GM23248 (cell line): ENCODE measurements at regions not wholly inside any gene's neighbourhood (a gene's known extent, or its start where the extent isn't known, plus 50 kb on each side); places are given as distances from the start of the nearest gene placed in this dataset.

ENCODE experiments used
- DNase-seq: peaks from one replicate; pipeline ENCODE4 v3.0.0-alpha.2; 2015
- H2AFZ ChIP-seq: fragments of 200-600 bp; sonication (generic); 2 replicates; pipeline ENCODE4 v1.6.1; 2016; ENCODE audit warnings: antibody characterized with exemption
- H3F3A ChIP-seq: fragments of 200-600 bp; sonication (generic); 2 replicates; pipeline ENCODE4 v1.6.1; 2016; ENCODE audit warnings: mild to moderate bottlenecking, antibody characterized with exemption, mixed run types; ENCODE audit not compliant: insufficient read depth
- H3K27ac ChIP-seq: fragments of 200-600 bp; sonication (generic); 2 replicates; pipeline ENCODE4 v1.5.1; 2016; ENCODE audit warnings: mild to moderate bottlenecking
- H3K27me3 ChIP-seq: fragments of 200-600 bp; sonication (generic); replicated peaks from 2 replicates; pipeline ENCODE4 v1.6.1; 2016; ENCODE audit warnings: mild to moderate bottlenecking; ENCODE audit not compliant: insufficient read depth
- H3K36me3 ChIP-seq: fragments of 200-600 bp; sonication (generic); 2 replicates; pipeline ENCODE4 v1.6.1; 2016; ENCODE audit warnings: low read depth, mild to moderate bottlenecking
- H3K4me1 ChIP-seq: fragments of 200-600 bp; sonication (generic); 2 replicates; pipeline ENCODE4 v1.6.1; 2016; ENCODE audit warnings: mild to moderate bottlenecking; ENCODE audit not compliant: insufficient read depth
- H3K4me2 ChIP-seq: fragments of 200-600 bp; sonication (generic); one replicate; pipeline ENCODE4 v1.6.1; 2016; ENCODE audit warnings: mild to moderate bottlenecking; ENCODE audit not compliant: unreplicated experiment
- H3K4me3 ChIP-seq: fragments of 200-600 bp; sonication (generic); 2 replicates; pipeline ENCODE4 v1.5.1; 2016; ENCODE audit warnings: mild to moderate bottlenecking
- H3K79me2 ChIP-seq: fragments of 200-600 bp; sonication (generic); 2 replicates; pipeline ENCODE4 v1.6.1; 2016; ENCODE audit warnings: mild to moderate bottlenecking; ENCODE audit not compliant: insufficient read depth
- H3K9ac ChIP-seq: fragments of 200-600 bp; sonication (generic); 2 replicates; pipeline ENCODE4 v1.6.1; 2016; ENCODE audit warnings: mild to moderate bottlenecking
- H3K9me2 ChIP-seq: fragments of 200-600 bp; sonication (generic); 2 replicates; pipeline ENCODE4 v1.6.1; 2016; ENCODE audit warnings: mixed run types, mild to moderate bottlenecking, moderate library complexity; ENCODE audit not compliant: insufficient read depth
- H3K9me3 ChIP-seq: fragments of 200-600 bp; sonication (generic); one replicate; pipeline ENCODE4 v1.6.1; 2017; ENCODE audit warnings: low read depth
- H4K20me1 ChIP-seq: fragments of 200-600 bp; sonication (generic); 2 replicates; pipeline ENCODE4 v1.6.0; 2016; ENCODE audit not compliant: insufficient read depth
- EZH2 ChIP-seq: fragments of 200-600 bp; sonication (generic); IDR thresholded peaks from 2 replicates; pipeline ENCODE4 v1.6.1; 2018; ENCODE audit warnings: antibody characterized with exemption, mild to moderate bottlenecking; ENCODE audit not compliant: insufficient read depth, poor library complexity, severe bottlenecking
- EZH2phosphoT487 ChIP-seq: fragments of 200-600 bp; sonication (generic); IDR thresholded peaks from 2 replicates; pipeline ENCODE4 v1.6.1; 2018; ENCODE audit warnings: antibody characterized with exemption, moderate library complexity, mild to moderate bottlenecking, low read depth; ENCODE audit not compliant: insufficient read depth
- WGBS, 2 experiments: methylation state at CpG; one replicate each; pipeline ENCODE4 v1.1.6; 2015 to 2017; ENCODE audit warnings: low lambda C conversion rate in 2 of 2, low coverage in 1 of 2; ENCODE audit errors: missing lambda C conversion rate in 2 of 2; 5-methylcytosine and 5-hydroxymethylcytosine counted together
- in situ Hi-C: fragments of 300-500 bp; cut with MboI; formaldehyde crosslinking; loops from 2 replicates; pipeline ENCODE4 v1.15.0; 2020

DNA sequence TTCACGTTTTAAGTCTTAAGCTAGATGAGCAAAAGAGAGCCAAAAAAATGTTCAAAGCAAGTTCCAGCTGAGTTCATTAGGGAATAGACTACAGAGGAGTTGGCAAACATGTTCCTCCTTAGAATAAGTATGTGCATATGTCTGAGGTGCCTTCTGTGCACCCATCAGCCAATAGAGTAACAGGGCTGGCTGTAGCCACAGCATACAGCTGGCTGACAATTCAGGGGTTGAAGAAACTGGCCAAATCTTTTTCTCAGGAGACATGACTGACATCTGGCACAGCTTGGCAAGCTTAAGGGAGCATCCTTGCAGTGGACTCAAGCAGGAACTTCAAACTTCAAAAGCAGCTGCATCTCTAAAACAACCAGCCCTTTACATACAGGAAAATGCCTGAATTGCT, 414.8 kb upstream of the PCDH20 start:
- WGBS, 2 experiments, result 0% methylated on average over 1 of the region's 1 CpG
- Histone ChIP-seq H3K9me2 (no peaks in the 10 kb centered on the region), H3K4me2 (no peak overlapping the region), H4K20me1 (no peaks in the 10 kb centered on the region), H3K4me1 (no peaks in the 10 kb centered on the region), H3K4me3 (no peak overlapping the region), H2AFZ (no peak overlapping the region), H3F3A (no peaks in the 10 kb centered on the region), H3K9me3 (no peaks in the 10 kb centered on the region), H3K27me3 (no peaks in the 10 kb centered on the region), H3K79me2 (no peaks in the 10 kb centered on the region), H3K36me3 (no peaks in the 10 kb centered on the region), H3K27ac (no peak overlapping the region), H3K9ac (no peak overlapping the region)
- in situ Hi-C loops, result no loop called here
- DNase-seq, result no peak
- no peak for TF ChIP-seq EZH2
- TF ChIP-seq EZH2phosphoT487, result no peak

GRCh38 chr13:61824168-61824567, 408.5 kb upstream of the PCDH20 start:
- Histone ChIP-seq H3K4me3 (no peak overlapping the region), H3F3A (no peaks in the 10 kb centered on the region), H2AFZ (no peak overlapping the region), H3K27ac (no peak overlapping the region), H3K4me1 (no peaks in the 10 kb centered on the region), H3K9ac (no peak overlapping the region), H3K27me3 (no peaks in the 10 kb centered on the region), H3K36me3 (no peaks in the 10 kb centered on the region), H4K20me1 (no peaks in the 10 kb centered on the region), H3K9me2 (no peaks in the 10 kb centered on the region), H3K4me2 (no peak overlapping the region), H3K79me2 (no peaks in the 10 kb centered on the region), H3K9me3 (no peaks in the 10 kb centered on the region)
- TF ChIP-seq EZH2phosphoT487, result no peak
- no peak for TF ChIP-seq EZH2
- in situ Hi-C loops, result no loop called here
- DNase-seq, result no peak
- 28 to 36% methylated on average over 1 of the region's 1 CpG for WGBS, 2 experiments

DNA sequence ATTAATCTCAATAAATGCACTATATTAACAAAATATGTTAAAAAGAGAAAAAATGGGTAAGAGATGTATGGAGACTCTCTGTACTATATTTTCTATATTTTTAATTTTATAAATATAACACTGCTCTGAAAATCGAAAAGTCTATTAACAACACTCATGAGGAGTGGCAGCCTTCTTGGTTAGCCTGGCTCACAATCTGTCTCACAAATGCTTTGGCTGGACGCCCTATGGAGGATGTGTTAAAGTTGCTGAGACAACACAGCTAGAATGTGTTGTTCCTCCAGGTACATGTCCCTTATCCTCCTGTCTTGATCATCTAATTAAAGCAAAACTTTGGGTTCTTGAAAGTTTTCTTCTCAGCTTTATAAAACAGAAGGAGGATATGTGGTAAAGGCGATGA, 396.6 kb upstream of the PCDH20 start:
- no peak for DNase-seq
- no peaks in the 10 kb centered on the region for H3F3A ChIP-seq
- no peak overlapping the region for H2AFZ ChIP-seq
- H3K4me3 ChIP-seq, result no peak overlapping the region
- no peaks in the 10 kb centered on the region for H3K36me3 ChIP-seq
- no peaks in the 10 kb centered on the region for H3K4me1 ChIP-seq
- no peaks in the 10 kb centered on the region for H3K79me2 ChIP-seq
- H3K9me2 ChIP-seq, result no peaks in the 10 kb centered on the region
- TF ChIP-seq EZH2phosphoT487 (no peak), EZH2 (no peak)
- H3K27me3 ChIP-seq, result no peaks in the 10 kb centered on the region
- H3K27ac ChIP-seq, result no peak overlapping the region
- H3K4me2 ChIP-seq, result no peak overlapping the region
- WGBS, 2 experiments, result 12 to 24% methylated on average over 3 of the region's 3 CpGs
- H4K20me1 ChIP-seq, result no peaks in the 10 kb centered on the region
- H3K9me3 ChIP-seq, result no peaks in the 10 kb centered on the region
- no peak overlapping the region for H3K9ac ChIP-seq
- in situ Hi-C loops, result no loop called here

- Histone ChIP-seq H3K36me3 (no peaks in the 10 kb centered on the region), H3K4me2 (no peak overlapping the region), H4K20me1 (no peaks in the 10 kb centered on the region), H3F3A (no peaks in the 10 kb centered on the region), H3K9me2 (no peaks in the 10 kb centered on the region), H3K4me1 (no peaks in the 10 kb centered on the region), H3K9me3 (no peaks in the 10 kb centered on the region), H3K27ac (no peak overlapping the region), H2AFZ (no peak overlapping the region), H3K4me3 (no peak overlapping the region), H3K79me2 (no peaks in the 10 kb centered on the region), H3K27me3 (no peaks in the 10 kb centered on the region), H3K9ac (no peak overlapping the region)
- DNase-seq, result no peak
- in situ Hi-C loops, result no loop called here
- no peak for TF ChIP-seq EZH2phosphoT487
- no peak for TF ChIP-seq EZH2
- WGBS, 2 experiments, result 8 to 13% methylated on average over 1 of the region's 1 CpG
Observed at GRCh38 chr13:61810065-61810464, 394.4 kb upstream of the PCDH20 start.

- H3K4me2 ChIP-seq, result no peak overlapping the region
- TF ChIP-seq EZH2 (no peak), EZH2phosphoT487 (no peak)
- no peaks in the 10 kb centered on the region for H3F3A ChIP-seq
- in situ Hi-C loops, result no loop called here
- H3K27ac ChIP-seq, result no peak overlapping the region
- H3K4me3 ChIP-seq, result no peak overlapping the region
- H2AFZ ChIP-seq, result no peak overlapping the region
- H3K27me3 ChIP-seq, result no peaks in the 10 kb centered on the region
- H3K4me1 ChIP-seq, result no peaks in the 10 kb centered on the region
- H3K9me2 ChIP-seq, result no peaks in the 10 kb centered on the region
- WGBS, 2 experiments, result 67 to 81% methylated on average over 1 of the region's 1 CpG
- no peak overlapping the region for H3K9ac ChIP-seq
- no peaks in the 10 kb centered on the region for H3K79me2 ChIP-seq
- no peaks in the 10 kb centered on the region for H3K36me3 ChIP-seq
- DNase-seq, result no peak
- H4K20me1 ChIP-seq, result no peaks in the 10 kb centered on the region
- no peaks in the 10 kb centered on the region for H3K9me3 ChIP-seq
Observed at GRCh38 chr13:61797397-61797796, 381.7 kb upstream of the PCDH20 start.
